Glutamatergic neuron (in vitro differentiated cells): ENCODE measurements at regions not wholly inside any gene's neighbourhood (a gene's known extent, or its start where the extent isn't known, plus 50 kb on each side); places are given as distances from the start of the nearest gene placed in this dataset.

ENCODE experiments used
- DNase-seq: peaks from one replicate; pipeline ENCODE4 v3.0.0; 2022
- H3K27ac Mint-ChIP-seq: one replicate; pipeline ENCODE4 v1.8.0; 2020; ENCODE audit warnings: mild to moderate bottlenecking, mixed read lengths, inconsistent platforms; ENCODE audit not compliant: unreplicated experiment
- H3K27me3 Mint-ChIP-seq: one replicate; pipeline ENCODE4 v1.8.0; 2020; ENCODE audit warnings: mild to moderate bottlenecking, moderate library complexity, mixed read lengths, inconsistent platforms; ENCODE audit not compliant: unreplicated experiment
- H3K36me3 Mint-ChIP-seq: one replicate; pipeline ENCODE4 v1.8.0; 2020; ENCODE audit warnings: mild to moderate bottlenecking, mixed read lengths, inconsistent platforms; ENCODE audit not compliant: unreplicated experiment
- H3K4me1 Mint-ChIP-seq: one replicate; pipeline ENCODE4 v1.8.0; 2020; ENCODE audit warnings: mild to moderate bottlenecking, low read depth, mixed read lengths, inconsistent platforms; ENCODE audit not compliant: unreplicated experiment
- H3K4me3 Mint-ChIP-seq: one replicate; pipeline ENCODE4 v1.8.0; 2020; ENCODE audit warnings: mild to moderate bottlenecking, mixed read lengths, inconsistent platforms; ENCODE audit not compliant: unreplicated experiment
- H3K9me3 Mint-ChIP-seq: one replicate; pipeline ENCODE4 v1.8.0; 2020; ENCODE audit warnings: mild to moderate bottlenecking, moderate library complexity, mixed read lengths, inconsistent platforms; ENCODE audit not compliant: unreplicated experiment
- CTCF ChIP-seq: fragments of 200-600 bp; sonication (generic); IDR thresholded peaks from one replicate; pipeline ENCODE4 v1.5.0; 2021; ENCODE audit not compliant: partially characterized antibody, unreplicated experiment

GRCh38 chr18:64949885-64950284 lies 800.9 kb upstream of the CDH7 start:
- H3K4me1 Mint-ChIP-seq: no peaks in the 10 kb centered on the region
- no peak overlapping the region for H3K27ac Mint-ChIP-seq
- H3K9me3 Mint-ChIP-seq: peaks cover 3% of the 10 kb centered on the region
- peaks cover 2% of the 10 kb centered on the region for H3K27me3 Mint-ChIP-seq
- no peak overlapping the region for H3K4me3 Mint-ChIP-seq
- DNase-seq: no peak
- TF ChIP-seq CTCF: no peak
- H3K36me3 Mint-ChIP-seq: peaks cover 25% of the 10 kb centered on the region

GRCh38 chr18:64936671-64937070 lies 787.8 kb upstream of the LINC00305 start:
- H3K4me1 Mint-ChIP-seq: no peaks in the 10 kb centered on the region
- H3K27ac Mint-ChIP-seq: no peak overlapping the region
- no peak for DNase-seq
- H3K36me3 Mint-ChIP-seq: no peaks in the 10 kb centered on the region
- H3K9me3 Mint-ChIP-seq: no peaks in the 10 kb centered on the region
- H3K27me3 Mint-ChIP-seq: no peaks in the 10 kb centered on the region
- no peak for TF ChIP-seq CTCF
- H3K4me3 Mint-ChIP-seq: no peak overlapping the region

- Mint-ChIP-seq H3K27me3 (peaks cover 2% of the 10 kb centered on the region), H3K36me3 (no peaks in the 10 kb centered on the region), H3K4me1 (peaks cover 5% of the 10 kb centered on the region), H3K27ac (peak overlapping the region; percentile 59), H3K9me3 (peaks cover 2% of the 10 kb centered on the region), H3K4me3 (no peak overlapping the region)
- TF ChIP-seq CTCF: no peak
- no peak for DNase-seq
These were observed 780.1 kb upstream of the LINC00305 start for GRCh38 chr18:64929036-64929435.

- no peak overlapping the region for H3K27ac Mint-ChIP-seq
- H3K4me1 Mint-ChIP-seq: peaks cover 2% of the 10 kb centered on the region
- TF ChIP-seq CTCF: no peak
- DNase-seq: no peak
- H3K27me3 Mint-ChIP-seq: no peaks in the 10 kb centered on the region
- no peaks in the 10 kb centered on the region for H3K36me3 Mint-ChIP-seq
- H3K9me3 Mint-ChIP-seq: peaks cover 1% of the 10 kb centered on the region
- no peak overlapping the region for H3K4me3 Mint-ChIP-seq
These were observed 771.2 kb upstream of the LINC00305 start for GRCh38 chr18:64919971-64920570.

- Mint-ChIP-seq H3K4me1 (no peaks in the 10 kb centered on the region), H3K27ac (no peak overlapping the region), H3K36me3 (no peaks in the 10 kb centered on the region), H3K4me3 (no peak overlapping the region), H3K9me3 (peaks cover under 1% of the 10 kb centered on the region), H3K27me3 (no peaks in the 10 kb centered on the region)
- no peak for TF ChIP-seq CTCF
- DNase-seq: no peak
These were observed 770.0 kb upstream of the LINC00305 start for GRCh38 chr18:64918851-64919250.
